ENCODE measurements at regions not wholly inside any gene's neighbourhood (a gene's known extent, or its start where the extent isn't known, plus 50 kb on each side); places are given as distances from the start of the nearest gene placed in this dataset.

GRCh38 chr10:76615049-76615448 lies 1022.6 kb downstream of the KCNMA1 start:
- H3K27me3 Mint-ChIP-seq (ENCODE audit: low read depth): no peaks in the 10 kb centered on the region; the same call in 1 of the 2 replicates
- no peak overlapping the region for H3K4me3 Mint-ChIP-seq

More at GRCh38 chr10:76615049-76615448, 1022.6 kb downstream of the KCNMA1 start:
- no peak for DNase-seq (ENCODE audit: low spot score)
- Mint-ChIP-seq H3K4me1 (no peaks in the 10 kb centered on the region), H3K9me3 (peaks cover 69% of the 10 kb centered on the region), H3K27ac (no peak overlapping the region), H3K36me3 (peaks cover 29% of the 10 kb centered on the region)
- POLR2A ChIA-PET: no interaction called here
- no peak for TF ChIP-seq ARID4B (CRISPR knock-in tag; IDR thresholded peaks at IDR 0.05; ENCODE audit: borderline replicate concordance)
- TF ChIP-seq TEAD4 (CRISPR knock-in tag; IDR thresholded peaks at IDR 0.05): no peak
- no peak for TF ChIP-seq NFYB (CRISPR knock-in tag; conservative IDR thresholded peaks at IDR 0.05; ENCODE audit: low read depth)
- TF ChIP-seq ZNF532 (CRISPR knock-in tag; IDR thresholded peaks at IDR 0.05; ENCODE audit: borderline replicate concordance): no peak
- no peak for TF ChIP-seq AR (CRISPR knock-in tag; IDR thresholded peaks at IDR 0.05)
- no peak for TF ChIP-seq E2F5 (CRISPR knock-in tag; IDR thresholded peaks at IDR 0.05)
- no peak for TF ChIP-seq CREM (CRISPR knock-in tag; IDR thresholded peaks at IDR 0.05)
- TF ChIP-seq FOXP4 (CRISPR knock-in tag; IDR thresholded peaks at IDR 0.05): no peak
- TF ChIP-seq ELF4 (CRISPR knock-in tag; IDR thresholded peaks at IDR 0.05; ENCODE audit: low read depth): no peak
- TF ChIP-seq MAX (CRISPR knock-in tag; IDR thresholded peaks at IDR 0.05): no peak
- TF ChIP-seq SMAD4 (CRISPR knock-in tag; IDR thresholded peaks at IDR 0.05): no peak
- no peak for TF ChIP-seq TCF7 (CRISPR knock-in tag; IDR thresholded peaks at IDR 0.05; ENCODE audit: low read depth)
- TF ChIP-seq ZNF396 (CRISPR knock-in tag; IDR thresholded peaks at IDR 0.05; ENCODE audit: borderline replicate concordance): no peak
- TF ChIP-seq ZBTB21 (CRISPR knock-in tag; IDR thresholded peaks at IDR 0.05; ENCODE audit: borderline replicate concordance): no peak
- TF ChIP-seq NFE2L1 (CRISPR knock-in tag; IDR thresholded peaks at IDR 0.05): no peak
- TF ChIP-seq CBFB (CRISPR knock-in tag; IDR thresholded peaks at IDR 0.05; ENCODE audit: low read depth): no peak
- TF ChIP-seq OVOL2 (CRISPR knock-in tag; IDR thresholded peaks at IDR 0.05; ENCODE audit: borderline replicate concordance): no peak
- TF ChIP-seq ZNF416 (CRISPR knock-in tag; IDR thresholded peaks at IDR 0.05): no peak
- no peak for TF ChIP-seq PREB (CRISPR knock-in tag; IDR thresholded peaks at IDR 0.05; ENCODE audit: borderline replicate concordance)
- TF ChIP-seq NR1H2 (CRISPR knock-in tag; IDR thresholded peaks at IDR 0.05): no peak
- CTCF ChIA-PET: no interaction called here
- no peak for ATAC-seq

All from WTC11 (cell line).